HG03108 (cell line): ENCODE measurements at regions not wholly inside any gene's neighbourhood (a gene's known extent, or its start where the extent isn't known, plus 50 kb on each side); places are given as distances from the start of the nearest gene placed in this dataset.
A peak's percentile ranks its signal among the peaks of the same experiment; 100 is the strongest.
"Not testable (repeated sequence)": the region's sequence is repeated elsewhere in the genome, so short reads cannot be mapped to it uniquely, and the experiment has no call there.

Experiments
- ATAC-seq: cut with Tn5 transposase; IDR thresholded peaks from one replicate; pipeline ENCODE4 v1.9.1; 2021; ENCODE audit warnings: moderate library complexity; ENCODE audit not compliant: unreplicated experiment

DNA sequence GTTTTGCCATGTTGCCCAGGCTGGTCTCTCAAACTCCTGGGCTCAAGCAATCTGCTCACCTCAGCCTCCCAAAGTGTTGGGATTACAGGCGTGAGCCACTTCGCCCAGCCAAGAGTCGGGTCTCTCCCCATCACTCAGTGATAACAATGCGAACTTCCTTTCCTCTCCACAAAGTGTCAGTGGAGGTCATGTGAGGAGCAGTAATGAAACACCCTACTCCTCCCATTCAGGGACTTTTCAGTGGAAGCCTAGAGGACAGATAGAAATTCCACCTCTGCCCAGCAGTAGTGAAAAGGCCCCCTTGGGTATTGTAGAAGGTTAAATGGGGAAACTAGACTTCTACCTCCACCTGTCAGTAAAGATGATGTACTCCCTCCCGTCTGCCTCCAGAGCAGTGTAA lies 141.9 kb upstream of the STK26 start:
- ATAC-seq: no peak

DNA sequence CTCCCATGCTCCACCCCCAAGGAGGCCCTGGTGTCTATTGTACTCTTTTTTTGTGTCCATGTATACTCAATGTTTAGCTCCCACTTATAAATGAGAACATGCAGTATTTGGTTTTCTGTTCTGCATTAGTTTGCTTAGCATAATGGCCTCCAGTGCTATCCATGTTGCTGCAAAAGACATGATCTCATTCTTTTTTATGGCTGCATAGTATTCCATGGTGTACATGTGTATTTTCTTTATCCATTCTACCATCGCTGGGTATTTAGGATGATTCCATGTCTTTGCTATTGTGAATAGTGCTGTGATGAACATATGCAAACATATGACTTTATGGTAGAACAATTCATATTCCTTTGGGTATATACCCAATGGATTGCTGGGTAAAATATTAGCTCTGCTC lies 138.1 kb upstream of the STK26 start:
- ATAC-seq: not testable (repeated sequence)

GRCh38 chrX:131893857-131894256 lies 129.2 kb upstream of the STK26 start:
- not testable (repeated sequence) for ATAC-seq

GRCh38 chrX:131894995-131895394 lies 128.1 kb upstream of the STK26 start:
- no peak for ATAC-seq

- no peak for ATAC-seq
These were observed 127.3 kb upstream of the STK26 start for GRCh38 chrX:131895807-131896206.

DNA sequence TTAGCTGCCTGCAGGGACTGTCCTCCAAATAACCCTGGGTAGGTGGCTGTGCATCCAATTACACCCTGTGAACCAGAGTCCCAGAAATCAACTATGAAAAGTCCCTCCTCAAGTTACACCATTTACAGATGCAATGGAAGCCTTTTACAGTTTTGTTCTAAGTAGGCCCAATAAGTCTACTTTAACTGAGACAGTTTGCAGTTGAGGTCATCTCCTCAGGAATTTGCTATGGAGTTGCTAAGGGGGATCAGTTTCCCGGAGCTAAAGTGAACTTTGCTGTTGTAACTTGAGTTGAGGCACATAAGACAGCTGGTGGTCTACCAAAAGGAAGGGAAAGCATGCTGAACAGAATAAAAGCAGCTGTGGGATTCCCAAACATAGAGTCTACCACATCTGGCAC lies 121.6 kb upstream of the STK26 start:
- ATAC-seq: no peak

DNA sequence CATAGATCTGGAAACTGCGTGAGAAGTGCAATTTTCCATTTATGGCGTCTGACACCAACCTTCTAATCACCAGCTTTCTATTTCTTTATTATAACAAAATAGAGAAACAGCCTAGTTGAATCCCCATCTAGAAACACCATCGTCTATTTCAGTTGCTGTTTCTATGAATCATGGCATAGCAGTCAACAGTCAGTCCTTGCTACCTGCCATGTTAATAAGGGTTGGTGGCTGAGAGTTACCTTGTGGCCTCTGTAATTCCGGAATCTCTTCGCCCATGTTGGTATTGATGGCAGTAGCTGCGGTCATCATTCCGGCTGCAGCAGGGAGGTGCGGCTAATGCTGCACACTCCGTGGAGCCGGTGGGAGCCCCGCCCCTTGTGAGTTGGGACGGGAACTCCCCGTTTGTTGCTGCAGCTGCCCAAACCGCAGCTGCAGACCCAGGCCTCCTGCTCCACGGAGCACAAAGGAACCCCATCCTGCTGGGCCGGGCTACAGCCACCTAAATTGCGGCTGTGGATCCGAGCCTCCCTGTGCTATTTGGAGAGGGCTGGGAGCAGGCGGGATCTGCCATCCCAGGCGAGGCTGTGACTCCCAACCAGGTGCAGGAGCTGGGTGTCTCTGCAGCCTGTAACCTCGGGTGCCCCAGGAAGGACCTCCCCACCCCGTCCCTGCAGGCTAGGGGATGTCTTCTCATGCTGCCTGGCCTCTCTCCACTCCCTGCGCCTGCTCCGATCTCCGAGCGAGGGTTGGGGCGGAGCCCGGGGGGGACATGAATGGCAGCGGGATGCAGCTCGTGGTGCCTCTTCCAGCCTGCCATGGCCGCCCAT lies 115.4 kb upstream of the STK26 start:
- ATAC-seq: no peak

DNA sequence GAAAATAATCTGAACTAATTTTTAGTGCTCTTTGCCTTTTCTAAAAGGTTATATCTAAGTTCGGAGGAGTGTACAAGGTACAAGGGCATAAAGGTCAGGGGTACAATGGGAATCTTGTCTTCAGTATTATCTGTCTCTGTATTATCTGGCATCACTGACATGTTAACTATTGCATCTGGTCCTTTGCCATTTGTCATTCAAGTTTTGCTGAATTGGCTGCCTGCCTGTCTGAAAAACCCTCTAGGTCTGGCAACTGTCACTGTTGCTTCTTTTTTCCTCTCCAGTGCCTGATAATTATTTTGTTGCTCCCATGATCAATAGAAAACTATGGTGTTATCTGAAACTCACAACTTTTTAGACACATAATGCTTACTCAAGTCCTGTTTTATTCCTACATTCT lies 112.5 kb upstream of the STK26 start:
- ATAC-seq: no peak

DNA sequence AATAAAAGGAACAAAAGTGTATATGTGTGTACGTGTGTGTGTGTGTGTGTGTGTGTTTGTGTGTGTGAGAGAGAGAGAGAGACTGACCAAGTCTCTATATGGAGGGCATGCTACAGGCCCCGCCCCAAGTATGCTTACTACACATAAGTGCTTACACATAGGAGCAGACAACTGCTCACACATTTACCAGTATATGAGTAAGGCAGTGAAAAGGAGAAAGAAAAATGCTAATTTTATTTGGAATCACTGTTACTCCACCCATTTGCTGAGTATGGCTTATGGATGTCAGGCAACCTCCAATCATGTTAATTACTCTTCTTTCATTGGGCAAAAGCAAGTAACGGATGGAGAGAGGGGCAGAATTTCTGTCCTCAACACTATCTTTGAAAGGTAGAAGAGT lies 107.6 kb upstream of the STK26 start:
- ATAC-seq: no peak

GRCh38 chrX:131917588-131917987 lies 105.5 kb upstream of the STK26 start:
- no peak for ATAC-seq

GRCh38 chrX:131918839-131919238 lies 104.3 kb upstream of the STK26 start:
- ATAC-seq: no peak

GRCh38 chrX:131923614-131924250 lies 99.4 kb upstream of the STK26 start:
- ATAC-seq: no peak

DNA sequence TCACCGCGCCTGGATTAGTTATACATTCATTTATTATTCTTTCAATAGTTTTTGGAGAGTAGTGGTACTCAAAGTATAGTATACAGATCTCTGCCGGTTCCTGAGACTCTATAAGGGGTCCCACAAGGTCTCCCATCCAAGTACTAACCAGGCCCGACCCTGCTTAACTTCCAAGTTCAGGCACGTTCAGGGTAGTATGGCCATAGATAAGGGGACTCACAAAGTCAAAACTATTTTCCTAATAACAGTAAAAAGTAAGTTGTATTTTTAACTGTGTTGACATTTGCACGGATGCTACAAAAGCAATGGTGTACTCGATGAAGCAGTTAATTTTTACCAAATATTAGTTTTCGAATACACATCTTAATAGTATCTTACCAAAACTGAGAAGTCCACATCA lies 84.4 kb upstream of the STK26 start:
- ATAC-seq: no peak

GRCh38 chrX:131942034-131942433 lies 81.1 kb upstream of the STK26 start:
- ATAC-seq: no peak

GRCh38 chrX:131944936-131945902 lies 77.9 kb upstream of the STK26 start:
- no peak for ATAC-seq

DNA sequence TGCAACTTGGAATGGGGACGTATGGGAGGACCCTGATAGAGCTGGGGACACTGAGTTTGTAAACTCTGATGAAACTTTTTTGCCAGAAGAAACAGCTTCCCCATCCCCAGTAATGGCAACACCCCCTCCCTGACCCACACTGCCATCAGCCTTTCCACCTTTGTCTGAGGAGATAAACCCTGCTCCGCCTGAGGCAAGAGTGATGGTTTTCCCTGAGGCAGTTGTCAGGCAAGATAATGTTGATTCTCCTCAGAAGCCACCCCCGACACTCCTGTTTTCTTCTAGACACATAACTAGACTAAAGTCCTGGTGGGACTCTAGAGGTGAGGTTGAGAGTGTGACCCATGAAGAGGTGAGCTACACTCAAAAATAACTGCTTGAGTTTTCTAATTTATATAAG lies 71.9 kb upstream of the STK26 start:
- no peak for ATAC-seq

GRCh38 chrX:131955099-131955777 lies 67.9 kb upstream of the STK26 start:
- peak; percentile 83 for ATAC-seq

DNA sequence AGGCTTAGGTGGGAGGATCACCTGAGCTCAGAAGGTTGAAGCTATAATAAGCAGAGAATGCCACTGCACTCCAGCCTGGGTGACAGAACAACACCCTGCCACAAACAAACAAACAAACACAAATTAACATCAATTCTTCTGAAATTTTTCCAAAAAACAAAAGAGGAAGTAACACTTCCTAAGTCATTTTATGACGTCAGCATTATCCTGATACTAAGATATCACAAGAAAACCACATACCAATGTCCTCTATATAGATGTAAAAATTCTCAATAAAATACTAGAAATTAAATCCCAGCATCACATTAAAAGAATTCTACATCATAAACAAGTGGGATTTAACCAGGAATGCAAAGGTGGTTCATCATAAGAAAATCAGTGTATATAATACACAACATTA lies 64.4 kb upstream of the STK26 start:
- ATAC-seq: no peak

DNA sequence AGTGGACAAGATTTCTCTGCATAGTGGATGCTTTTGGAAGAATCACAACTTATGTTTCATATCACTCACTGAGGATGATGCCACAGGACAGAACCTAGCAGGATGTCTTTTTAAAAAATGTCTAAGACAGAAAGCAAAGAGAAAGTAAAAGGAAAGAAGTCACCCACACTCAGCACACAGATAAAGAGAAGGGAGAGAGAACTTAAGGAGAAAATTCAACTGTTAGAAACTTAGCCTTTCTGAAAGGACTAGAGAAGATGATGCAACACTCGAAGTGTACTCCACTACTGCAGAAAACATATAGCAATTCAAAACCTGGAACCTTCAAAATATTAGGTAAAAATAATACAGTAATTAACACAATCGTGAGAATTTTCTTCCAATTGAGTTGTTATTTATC lies 52.8 kb upstream of the STK26 start:
- ATAC-seq: no peak
